GM12878 (cell line): ENCODE measurements at regions not wholly inside any gene's neighbourhood (a gene's known extent, or its start where the extent isn't known, plus 50 kb on each side); places are given as distances from the start of the nearest gene placed in this dataset.

ENCODE experiments used
- ATAC-seq: fragments of 200-7000 bp; cut with Tn5 transposase; 3 replicates; pipeline ENCODE4 v1.9.1; 2020; ENCODE audit warnings: mild to moderate bottlenecking, moderate library complexity
- BruUV-seq: library from RNA; stranded (reverse); fragments of 400-500 nt; replicated peaks from 2 replicates; lab custom pipeline; 2021; lab: Mats Ljungman, UMichigan
- CTCF ChIA-PET: fragments of 300-600 bp; sonication (Branson Sonifier 250); formaldehyde crosslinking; extraction: SDS; loops from one replicate; lab custom pipeline; 2021; ENCODE audit warnings: inconsistent platforms; lab: Yijun Ruan, JAX
- POLR2A ChIA-PET: fragments of 350-600 bp; formaldehyde crosslinking; extraction: SDS; loops from one replicate; lab custom pipeline; 2021; ENCODE audit warnings: inconsistent platforms; lab: Charles Lee
- RAD21 ChIA-PET: fragments of 300-600 bp; sonication (Branson Sonifier 250); formaldehyde crosslinking; loops from one replicate; lab custom pipeline; 2023; ENCODE audit warnings: antibody characterized with exemption; ENCODE audit not compliant: unreplicated experiment; lab: Charles Lee
- SMC1A ChIA-PET: fragments of 300-600 bp; sonication (Branson Sonifier 250); formaldehyde crosslinking; loops from one replicate; lab custom pipeline; 2023; ENCODE audit not compliant: unreplicated experiment, uncharacterized antibody; lab: Charles Lee
- DNase-seq: peaks from one replicate; pipeline ENCODE4 v3.0.0-alpha.2; 2011; ENCODE audit warnings: low read depth, low spot score
- FAIRE-seq: peaks from 3 replicates; lab custom pipeline; 2011; peaks lifted over from hg19 to GRCh38; lab: Jason Lieb, UNC
- H2AFZ ChIP-seq: 2 replicates; pipeline ENCODE4 v1.6.0; 2011; ENCODE audit warnings: low read depth, low read length, control low read depth; ENCODE audit not compliant: control insufficient read depth
- H3K27ac ChIP-seq: 2 replicates; pipeline ENCODE4 v1.5.1; 2011; ENCODE audit warnings: control low read depth; ENCODE audit not compliant: control insufficient read depth, insufficient read depth
- H3K27me3 ChIP-seq, 2 experiments: replicated peaks in 1 of 2; 2 replicates each; pipeline versions ENCODE4 v1.6.0 to v1.6.1; 2011; ENCODE audit warnings: low read length in 1 of 2; ENCODE audit not compliant: control insufficient read depth in 2 of 2, insufficient read depth in 2 of 2
- H3K36me3 ChIP-seq, 2 experiments: 2 replicates each; pipeline ENCODE4 v1.5.1; 2011; ENCODE audit warnings: low read length in 1 of 2; ENCODE audit not compliant: control insufficient read depth in 2 of 2, insufficient read depth in 2 of 2
- H3K4me1 ChIP-seq: 2 replicates; pipeline ENCODE4 v1.6.1; 2011; ENCODE audit warnings: mild to moderate bottlenecking, low read length, moderate library complexity, mixed read lengths; ENCODE audit not compliant: control insufficient read depth, insufficient read depth
- H3K4me2 ChIP-seq: 2 replicates; pipeline ENCODE4 v1.6.0; 2011; ENCODE audit warnings: control low read depth; ENCODE audit not compliant: control insufficient read depth, insufficient read depth
- H3K4me3 ChIP-seq: fragments of 200-600 bp; sonication (generic); 2 replicates; pipeline ENCODE4 v1.5.1; 2016
- H3K79me2 ChIP-seq: 2 replicates; pipeline ENCODE4 v1.6.0; 2011; ENCODE audit warnings: low read length; ENCODE audit not compliant: control insufficient read depth, insufficient read depth
- H3K9ac ChIP-seq: 2 replicates; pipeline ENCODE4 v1.8.0; 2011; ENCODE audit warnings: low read length, control low read depth, mixed read lengths; ENCODE audit not compliant: control insufficient read depth, insufficient read depth
- H3K9me3 ChIP-seq: replicated peaks from 3 replicates; pipeline ENCODE4 v1.5.1; 2011; ENCODE audit warnings: mild to moderate bottlenecking, low read length; ENCODE audit not compliant: control insufficient read depth, insufficient read depth
- H4K20me1 ChIP-seq: 2 replicates; pipeline ENCODE4 v1.6.0; 2011; ENCODE audit not compliant: control insufficient read depth, insufficient read depth
- ASH2L ChIP-seq: fragments of 300-600, 200-600 bp; sonication (generic); IDR thresholded peaks from 2 replicates; pipeline ENCODE4 v1.6.1; 2017; ENCODE audit warnings: low read depth, mild to moderate bottlenecking, borderline replicate concordance
- CBX3 ChIP-seq: fragments of 200-600 bp; sonication (generic); IDR thresholded peaks from 2 replicates; pipeline ENCODE4 v1.6.1; 2016; ENCODE audit warnings: low read depth, borderline replicate concordance
- CREM ChIP-seq: IDR thresholded peaks from 2 replicates; pipeline ENCODE4 v1.6.1; 2014; ENCODE audit warnings: antibody characterized with exemption, low read depth
- JUND ChIP-seq: IDR thresholded peaks from 2 replicates; pipeline ENCODE4 v1.6.1; 2012; ENCODE audit warnings: low read depth, mild to moderate bottlenecking, low read length, improper control_type of control experiment, moderate library complexity
- MYC ChIP-seq: IDR thresholded peaks from 2 replicates; pipeline ENCODE4 v1.6.1; 2011; ENCODE audit warnings: mild to moderate bottlenecking, low read length, moderate library complexity, inconsistent platforms; ENCODE audit not compliant: insufficient read depth, insufficient replicate concordance, insufficient read length, severe bottlenecking
- NFIC ChIP-seq: IDR thresholded peaks from 2 replicates; pipeline ENCODE4 v1.6.1; 2012; ENCODE audit warnings: low read depth, mild to moderate bottlenecking, inconsistent platforms, low read length, moderate library complexity
- SMARCA5 ChIP-seq: fragments of 450-650 bp; IDR thresholded peaks from 2 replicates; pipeline ENCODE4 v1.6.1; 2017; ENCODE audit warnings: mild to moderate bottlenecking
- SREBF1 ChIP-seq: IDR thresholded peaks from 2 replicates; pipeline ENCODE4 v1.6.1; 2012; ENCODE audit warnings: mild to moderate bottlenecking, low read length
- WGBS: methylation state at CpG from one replicate; pipeline ENCODE4 v1.1.6; 2016; ENCODE audit warnings: low lambda C conversion rate; ENCODE audit not compliant: insufficient replicate concordance, insufficient coverage; ENCODE audit errors: missing lambda C conversion rate; 5-methylcytosine and 5-hydroxymethylcytosine counted together
- in situ Hi-C: fragments of 300-500 bp; cut with MboI; formaldehyde crosslinking; loops from 9 replicates; pipeline ENCODE4 v1.14.3; 2018; ENCODE audit warnings: mixed read lengths
- intact Hi-C: fragments of 100-400 bp; cut with micrococcal nuclease; formaldehyde crosslinking; loops from one replicate; pipeline ENCODE4 v1.14.2; 2022; ENCODE audit not compliant: unreplicated experiment
- TF ChIP-seq, protein P1 (sequence below): fragments of 450-650 bp; conservative IDR thresholded peaks from 2 replicates; pipeline ENCODE4 v1.6.1; 2017; ENCODE audit warnings: mild to moderate bottlenecking, moderate library complexity

DNA sequence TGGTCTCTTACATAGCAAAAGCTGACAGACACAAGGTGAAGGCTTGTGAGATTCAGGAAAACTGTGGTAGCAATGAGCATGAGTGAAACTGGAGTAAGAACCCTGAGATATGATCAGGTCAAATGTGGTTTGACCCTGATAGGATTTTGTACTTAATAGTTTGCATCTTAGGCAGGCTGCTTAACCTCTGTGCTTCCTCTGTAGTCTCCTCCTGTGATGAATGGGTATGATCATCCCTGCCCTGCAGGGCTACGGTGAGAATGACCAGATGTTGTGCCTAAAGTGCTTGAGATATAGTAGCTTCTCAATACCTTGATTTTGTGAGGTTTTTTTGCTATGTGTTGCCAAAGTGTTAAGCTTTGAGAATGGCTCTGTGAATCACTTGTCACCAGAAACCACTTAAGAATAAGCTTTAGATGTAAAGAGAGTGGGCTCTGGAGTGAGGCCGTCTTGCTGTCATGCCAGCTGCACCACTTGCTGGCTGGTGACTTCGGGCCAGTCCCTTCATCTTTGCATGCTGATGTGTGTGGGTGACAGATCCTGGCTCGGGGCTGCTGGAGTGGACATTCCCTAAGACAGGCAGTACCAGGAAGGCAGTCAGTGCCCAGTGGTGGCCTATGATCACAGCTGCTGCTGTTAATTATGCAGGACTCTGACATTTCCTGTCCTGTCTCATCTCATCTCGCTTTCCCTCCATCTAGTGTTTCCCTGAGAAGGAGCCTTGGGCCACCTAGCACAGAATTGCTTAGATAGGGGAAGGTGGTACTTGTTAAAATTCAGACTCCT lies 254.7 kb downstream of the NFATC2 start:
- Histone ChIP-seq H3K27ac (no peak overlapping the region), H3K79me2 (no peaks in the 10 kb centered on the region), H3K4me1 (no peaks in the 10 kb centered on the region), H3K4me2 (no peak overlapping the region), H3K36me3 (no peaks in the 10 kb centered on the region), H3K9me3 (no peaks in the 10 kb centered on the region; the same call in 2 of the 3 replicates), H3K9ac (no peak overlapping the region), H2AFZ (no peak overlapping the region), H3K27me3 (peaks cover 2% of the 10 kb centered on the region in 2 experiments; a peak in 1 of 4 replicates), H3K4me3 (no peak overlapping the region), H4K20me1 (no peaks in the 10 kb centered on the region)
- RAD21 ChIA-PET: no interaction called here
- WGBS: 12% methylated on average over 5 of the region's 5 CpGs
- no TSS peak for BruUV-seq
- DNase-seq (no peak), FAIRE-seq (no peak), ATAC-seq (no peak)
- SMC1A ChIA-PET: no interaction called here
- in situ Hi-C loops: no loop called here
- POLR2A ChIA-PET: no interaction called here
- TF ChIP-seq MYC (no peak), CREM (no peak), SMARCA5 (no peak)
- CTCF ChIA-PET: no interaction called here
- intact Hi-C loops: no loop called here

DNA sequence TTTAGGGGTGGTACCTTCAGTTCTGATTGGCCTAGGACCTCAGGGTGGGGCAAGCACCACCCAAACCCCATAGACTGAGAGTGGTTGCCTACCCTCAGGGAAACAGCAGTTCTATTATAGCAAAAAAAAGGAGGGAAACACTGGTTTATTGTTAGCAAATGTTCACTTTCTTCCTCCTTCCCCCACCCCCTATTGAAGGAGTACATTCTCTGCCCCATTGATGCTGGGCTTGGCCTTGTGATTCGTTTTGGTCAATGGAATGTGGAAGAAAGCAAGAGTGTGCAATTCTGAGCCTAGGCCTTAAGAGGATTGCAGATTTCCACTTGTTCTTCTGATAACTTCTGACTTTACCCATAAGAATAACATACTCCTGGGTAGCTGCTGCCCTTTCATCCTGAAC lies 255.8 kb downstream of the NFATC2 start:
- CTCF ChIA-PET: no interaction called here
- Histone ChIP-seq H3K9me3 (no peaks in the 10 kb centered on the region; the same call in 2 of the 3 replicates), H3K4me2 (no peak overlapping the region), H2AFZ (no peak overlapping the region), H3K9ac (no peak overlapping the region), H3K79me2 (no peaks in the 10 kb centered on the region), H4K20me1 (no peaks in the 10 kb centered on the region), H3K4me1 (no peaks in the 10 kb centered on the region), H3K27me3 (peaks cover 2% of the 10 kb centered on the region in 2 experiments; a peak in 1 of 4 replicates), H3K4me3 (no peak overlapping the region), H3K36me3 (no peaks in the 10 kb centered on the region), H3K27ac (no peak overlapping the region)
- intact Hi-C loops: no loop called here
- POLR2A ChIA-PET: no interaction called here
- TF ChIP-seq SREBF1 (no peak), NFIC (no peak), CBX3 (no peak), JUND (no peak), CREM (no peak), ASH2L (no peak)
- TF ChIP-seq, protein P1, sequence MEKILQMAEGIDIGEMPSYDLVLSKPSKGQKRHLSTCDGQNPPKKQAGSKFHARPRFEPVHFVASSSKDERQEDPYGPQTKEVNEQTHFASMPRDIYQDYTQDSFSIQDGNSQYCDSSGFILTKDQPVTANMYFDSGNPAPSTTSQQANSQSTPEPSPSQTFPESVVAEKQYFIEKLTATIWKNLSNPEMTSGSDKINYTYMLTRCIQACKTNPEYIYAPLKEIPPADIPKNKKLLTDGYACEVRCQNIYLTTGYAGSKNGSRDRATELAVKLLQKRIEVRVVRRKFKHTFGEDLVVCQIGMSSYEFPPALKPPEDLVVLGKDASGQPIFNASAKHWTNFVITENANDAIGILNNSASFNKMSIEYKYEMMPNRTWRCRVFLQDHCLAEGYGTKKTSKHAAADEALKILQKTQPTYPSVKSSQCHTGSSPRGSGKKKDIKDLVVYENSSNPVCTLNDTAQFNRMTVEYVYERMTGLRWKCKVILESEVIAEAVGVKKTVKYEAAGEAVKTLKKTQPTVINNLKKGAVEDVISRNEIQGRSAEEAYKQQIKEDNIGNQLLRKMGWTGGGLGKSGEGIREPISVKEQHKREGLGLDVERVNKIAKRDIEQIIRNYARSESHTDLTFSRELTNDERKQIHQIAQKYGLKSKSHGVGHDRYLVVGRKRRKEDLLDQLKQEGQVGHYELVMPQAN: no peak
- BruUV-seq: no TSS peak
- SMC1A ChIA-PET: no interaction called here
- RAD21 ChIA-PET: no interaction called here
- DNase-seq (no peak), FAIRE-seq (no peak), ATAC-seq (no peak)
- in situ Hi-C loops: no loop called here
- WGBS: 0% methylated on average over 1 of the region's 1 CpG
